AML-193 (cell line): ENCODE measurements at regions not wholly inside any gene's neighbourhood (a gene's known extent, or its start where the extent isn't known, plus 50 kb on each side); places are given as distances from the start of the nearest gene placed in this dataset.

ENCODE experiments used
- DNase-seq, 2 experiments: peaks; one replicate each; lab custom pipeline; 2025; lab: John Stamatoyannopoulos, UW

DNA sequence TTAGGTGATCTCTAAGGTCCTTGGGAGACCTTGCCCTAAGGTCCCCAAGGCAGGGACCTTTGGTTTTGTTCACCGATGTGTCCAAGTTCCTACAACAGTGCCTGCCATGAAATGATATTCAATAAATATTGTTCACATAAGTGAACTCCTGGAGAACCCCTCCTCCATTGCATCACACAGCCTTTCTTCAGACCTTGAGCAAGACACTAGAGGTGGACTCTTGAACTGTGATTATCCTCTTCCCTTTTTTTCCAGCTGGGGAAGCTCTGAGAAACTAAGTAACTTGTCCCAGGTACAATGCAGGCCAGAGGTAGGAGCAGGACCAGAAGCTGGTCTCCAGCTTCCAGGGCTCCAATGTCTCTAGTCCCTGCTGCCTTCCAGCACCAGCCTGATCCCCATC, 76.6 kb upstream of the LMO1 start:
- peak; percentile 48 to 63 for DNase-seq

DNA sequence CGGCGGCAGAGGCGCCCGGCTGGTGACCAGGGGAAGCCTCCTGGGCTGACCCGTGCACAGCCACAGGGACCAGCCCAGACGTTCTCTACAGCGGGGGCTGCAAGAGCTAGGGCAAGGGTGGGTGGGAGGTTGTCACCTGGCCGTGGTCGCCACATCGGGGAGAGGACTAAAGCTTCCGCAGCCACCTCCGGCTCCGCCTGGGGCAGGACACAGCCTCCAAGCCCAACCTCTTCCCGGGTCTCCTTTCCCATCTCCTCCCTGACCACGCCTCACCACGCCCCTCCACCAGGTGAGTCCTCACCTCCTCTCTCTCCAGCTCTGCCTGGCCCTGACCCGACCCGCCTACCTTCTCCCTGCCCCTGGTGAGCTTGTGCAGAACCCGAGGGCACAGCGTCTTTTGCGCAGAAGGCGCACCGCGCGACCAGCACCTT, 75.9 kb upstream of the LMO1 start:
- DNase-seq: no peak

DNA sequence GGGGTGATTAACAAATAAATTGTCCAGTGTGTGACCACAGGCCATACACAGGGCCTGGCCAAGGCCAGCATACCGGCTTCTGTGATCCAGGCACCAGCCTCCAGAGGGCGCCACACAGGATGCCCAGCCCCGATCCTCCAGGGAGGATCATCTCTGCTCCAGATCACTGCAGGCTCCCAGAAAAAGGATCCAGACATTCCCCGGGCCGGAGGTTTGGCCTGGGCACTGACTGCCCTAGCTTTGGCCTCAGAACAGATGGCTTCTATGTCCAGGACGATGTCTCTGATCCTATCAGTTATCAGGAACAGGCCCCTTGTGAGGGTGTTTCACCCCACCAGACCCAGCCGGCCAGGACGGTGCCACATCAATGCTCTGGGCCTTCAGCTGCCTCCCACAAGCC, 74.5 kb upstream of the LMO1 start:
- peak in 1 of 2 experiments; percentile 42 for DNase-seq

DNA sequence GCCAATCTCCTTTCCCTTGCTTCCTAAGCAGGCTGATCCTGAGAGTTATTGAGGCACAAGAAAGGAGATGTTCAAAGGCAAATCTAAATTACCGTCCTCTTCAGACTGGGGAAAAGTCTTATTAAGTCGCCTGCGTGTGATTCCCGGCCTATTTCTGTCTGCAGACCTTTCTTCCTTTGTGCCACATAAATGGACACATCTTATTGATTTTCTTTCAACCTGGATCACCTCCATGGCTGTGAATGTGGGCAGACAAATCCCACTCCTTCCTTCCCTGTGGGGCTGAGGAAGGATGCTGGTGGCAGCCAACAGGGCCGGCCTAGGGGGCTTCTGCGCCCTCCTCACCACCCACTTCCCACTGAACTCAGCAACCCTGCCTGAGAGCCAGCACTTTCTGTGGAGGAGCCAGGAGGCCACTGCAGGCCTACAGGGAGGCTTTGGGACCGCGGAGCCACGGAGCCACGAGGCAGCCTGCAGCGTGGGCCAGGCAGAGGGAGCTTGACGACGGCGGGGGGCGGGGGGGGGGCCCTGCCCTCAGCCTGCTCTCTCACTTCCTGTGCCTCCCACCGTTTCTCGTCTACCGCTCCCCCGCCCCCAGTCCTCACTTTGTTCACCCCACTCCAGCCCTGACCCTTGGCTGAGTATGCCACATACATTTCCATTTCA, 73.6 kb upstream of the LMO1 start:
- no peak for DNase-seq

DNA sequence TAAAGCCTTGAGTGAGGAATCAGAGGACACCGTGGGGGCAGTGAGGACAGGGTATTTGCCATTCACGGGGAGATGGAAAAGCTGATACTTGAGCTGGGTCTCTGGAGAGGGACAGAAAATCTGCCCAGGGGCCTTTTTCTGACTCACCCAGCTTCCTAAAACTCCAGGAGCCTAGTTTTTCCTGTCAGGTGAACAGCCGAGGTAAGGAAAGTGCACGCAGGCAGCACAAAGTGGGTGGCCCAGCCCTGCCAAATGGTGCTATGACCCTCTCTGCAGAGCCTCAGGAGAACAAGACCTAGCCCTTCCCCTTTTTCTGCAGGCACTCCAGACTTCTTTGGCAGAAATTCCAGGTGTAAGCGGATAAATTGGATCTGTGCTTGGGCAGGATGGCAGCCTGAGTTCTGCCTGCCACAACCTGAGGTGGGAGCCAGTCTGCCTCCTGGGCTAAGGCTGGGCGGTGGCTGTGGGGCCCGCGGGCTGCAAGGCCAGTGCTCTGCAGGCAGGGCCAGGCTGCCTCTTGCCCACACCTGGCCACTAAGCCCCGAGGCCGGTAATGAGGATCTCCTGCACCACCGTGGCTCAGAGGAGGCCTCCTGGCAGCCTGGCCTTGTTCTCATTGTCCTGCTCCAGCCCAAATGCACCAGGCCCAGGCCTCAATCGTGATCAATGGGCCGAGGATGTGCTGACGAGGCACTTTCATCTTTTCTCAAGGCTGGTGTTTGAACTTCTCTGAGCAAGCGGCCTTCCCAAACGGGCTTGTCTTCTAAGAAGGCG, 72.9 kb upstream of the LMO1 start:
- DNase-seq: no peak

DNA sequence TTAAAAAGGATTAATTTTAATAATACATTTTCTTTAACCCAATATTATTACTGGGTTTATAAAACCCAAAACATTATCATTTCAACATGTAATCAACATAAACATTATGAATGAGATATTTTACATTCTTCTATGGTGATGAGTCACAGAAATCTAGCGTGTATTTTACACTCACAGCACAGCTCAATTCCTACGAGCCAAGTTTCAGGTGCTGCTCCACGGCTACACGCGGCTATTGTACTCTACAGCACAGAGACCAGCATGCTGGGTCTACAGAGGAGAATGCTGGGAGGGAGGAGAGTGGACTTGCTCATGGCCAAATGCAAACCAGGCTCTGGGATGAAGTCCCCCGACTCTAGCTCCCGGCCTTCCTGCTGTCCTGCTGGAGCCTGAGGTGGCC, 72.0 kb upstream of the LMO1 start:
- no peak for DNase-seq

DNA sequence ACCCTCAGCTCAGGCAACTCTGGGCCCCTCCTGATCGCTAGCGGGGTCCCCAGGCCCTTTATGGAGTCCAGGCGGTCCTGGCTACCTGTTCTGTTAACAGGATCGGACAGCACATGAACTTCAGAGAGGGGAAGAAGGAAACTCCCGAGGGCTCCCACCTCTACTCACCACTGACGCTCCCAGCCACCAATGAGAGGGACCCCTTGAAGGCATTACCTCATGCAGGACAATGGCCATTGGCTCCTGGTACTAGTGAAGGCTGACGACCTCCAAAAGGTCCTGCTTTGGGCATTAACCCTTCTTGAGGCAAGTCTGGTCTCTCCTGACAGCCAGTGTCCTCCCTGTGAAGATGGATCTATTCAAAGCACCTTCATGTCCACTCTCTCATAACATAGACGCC, 71.5 kb upstream of the LMO1 start:
- DNase-seq: no peak

DNA sequence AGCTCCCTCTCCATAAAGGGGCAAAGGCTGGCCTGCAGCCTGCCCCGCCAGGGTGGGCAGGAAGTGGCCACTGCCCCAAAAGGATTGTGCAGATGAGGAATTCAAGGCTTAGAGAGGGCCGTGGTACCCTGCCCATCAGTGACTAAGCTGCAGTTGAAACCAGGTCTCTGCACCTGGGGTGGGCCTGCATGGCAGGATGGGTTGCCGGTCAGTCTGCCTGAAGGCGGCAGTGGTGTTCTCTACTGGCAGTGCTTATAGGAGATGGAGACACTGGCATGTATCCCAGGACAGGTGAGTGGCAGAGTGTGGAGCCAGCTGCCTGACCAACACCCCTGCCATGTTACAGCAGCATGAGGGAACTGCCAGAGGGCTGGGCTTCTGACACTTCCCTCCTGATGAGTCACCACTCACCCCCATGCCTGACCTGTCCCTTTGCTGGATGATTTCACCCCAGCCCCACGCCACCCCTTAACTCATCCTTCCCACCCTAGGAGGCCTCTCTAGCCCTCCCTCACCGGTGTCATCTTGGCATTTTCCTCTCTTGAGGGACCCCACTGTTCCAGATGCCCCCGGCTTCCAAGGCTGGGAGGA, 70.2 kb upstream of the LMO1 start:
- no peak for DNase-seq

DNA sequence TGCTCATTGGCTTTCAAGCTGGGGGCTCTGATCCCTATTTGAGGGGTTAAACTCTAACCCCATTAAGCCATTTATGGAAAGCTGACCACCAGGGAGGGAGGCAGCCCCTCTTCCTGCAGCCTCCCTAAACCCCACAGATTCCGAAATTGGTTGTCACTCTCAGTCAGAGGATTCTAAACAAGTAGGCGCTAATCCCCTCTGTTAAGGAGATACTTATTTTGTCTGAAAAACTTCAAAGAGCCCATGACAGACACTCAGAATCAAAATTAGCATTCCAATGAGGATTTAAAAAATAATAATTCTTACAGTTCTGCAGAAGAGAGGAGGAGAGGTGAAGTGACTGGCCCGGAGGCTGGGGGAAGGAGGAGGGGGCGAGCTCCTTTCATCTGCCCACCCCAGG, 69.7 kb upstream of the LMO1 start:
- no peak for DNase-seq

DNA sequence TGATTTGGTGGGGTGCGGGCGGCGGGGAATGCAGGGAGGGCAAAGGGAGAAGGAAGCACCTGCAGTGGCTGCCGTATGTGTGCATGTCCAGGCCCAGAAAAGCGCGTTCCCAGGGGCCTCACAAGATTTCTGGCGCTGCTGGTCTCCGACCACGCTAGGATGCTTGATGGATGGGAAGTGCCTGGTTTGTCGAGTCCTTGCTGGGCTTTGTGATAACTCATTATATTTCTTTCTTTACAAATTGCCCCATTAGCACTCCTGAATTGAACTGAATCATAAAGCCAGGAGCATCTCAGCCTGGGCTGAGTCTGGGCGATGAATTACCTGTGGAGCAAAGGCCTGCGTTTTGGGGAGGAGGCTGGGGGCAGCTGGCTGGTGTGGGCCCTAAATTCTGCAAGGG, 69.2 kb upstream of the LMO1 start:
- DNase-seq: no peak

DNA sequence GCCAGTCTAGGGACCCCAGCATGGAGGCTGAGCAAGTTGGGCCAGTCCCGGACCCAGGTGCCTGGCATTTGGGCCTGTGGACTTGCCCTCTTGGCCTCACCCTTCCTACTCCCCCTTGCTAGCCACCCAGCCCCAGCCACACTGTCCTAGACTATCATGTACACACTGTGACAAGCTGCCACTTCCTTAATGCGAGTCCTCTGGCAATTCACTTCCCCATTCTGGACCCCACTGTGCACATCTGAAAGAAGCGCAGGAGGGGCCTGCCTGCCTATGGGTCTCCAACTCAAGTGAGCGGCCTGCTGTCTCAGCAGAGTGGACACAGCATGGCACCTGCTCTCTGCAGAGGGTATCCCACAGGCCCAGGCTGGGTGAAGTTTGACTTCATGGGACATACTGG, 68.5 kb upstream of the LMO1 start:
- DNase-seq: peak; percentile 20 to 35

DNA sequence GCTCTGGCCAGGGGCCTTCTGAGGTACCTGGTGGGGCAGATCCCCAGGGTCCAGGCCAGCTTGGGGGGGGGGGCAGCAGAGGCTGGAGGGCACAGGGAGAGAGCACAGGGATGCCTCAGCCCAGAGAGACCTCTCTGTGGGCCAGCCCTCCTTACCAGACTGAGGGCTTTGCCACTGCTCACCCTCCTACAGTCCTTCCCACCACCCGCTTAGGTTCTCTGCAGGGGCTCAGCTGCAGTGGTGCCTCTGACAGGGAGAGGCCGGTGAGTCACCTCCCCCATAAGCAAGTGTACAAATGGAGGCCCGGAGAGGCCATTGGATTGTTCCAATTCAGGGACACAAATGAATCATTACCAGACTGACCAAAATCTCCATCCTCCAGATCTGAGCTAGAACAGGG, 68.1 kb upstream of the LMO1 start:
- no peak for DNase-seq

DNA sequence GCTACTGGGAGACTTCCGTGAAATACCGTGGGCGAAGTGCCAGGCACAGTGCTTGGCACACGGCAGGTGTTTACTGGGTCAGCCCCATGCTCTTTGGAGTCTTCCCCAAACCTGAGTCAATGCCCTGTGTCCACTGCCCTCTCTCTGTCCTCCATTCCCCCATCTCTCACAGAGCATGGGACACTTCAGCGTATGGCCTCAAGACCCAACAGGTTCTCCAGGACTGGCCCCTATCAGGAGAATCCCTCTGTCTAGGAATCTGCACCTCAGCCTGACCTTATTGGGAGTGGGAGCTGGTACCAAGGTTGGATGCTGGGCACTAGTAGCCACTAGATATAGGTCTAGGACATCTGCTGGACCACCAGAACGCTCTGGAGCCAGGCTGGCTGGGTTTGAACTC, 67.2 kb upstream of the LMO1 start:
- DNase-seq: no peak

DNA sequence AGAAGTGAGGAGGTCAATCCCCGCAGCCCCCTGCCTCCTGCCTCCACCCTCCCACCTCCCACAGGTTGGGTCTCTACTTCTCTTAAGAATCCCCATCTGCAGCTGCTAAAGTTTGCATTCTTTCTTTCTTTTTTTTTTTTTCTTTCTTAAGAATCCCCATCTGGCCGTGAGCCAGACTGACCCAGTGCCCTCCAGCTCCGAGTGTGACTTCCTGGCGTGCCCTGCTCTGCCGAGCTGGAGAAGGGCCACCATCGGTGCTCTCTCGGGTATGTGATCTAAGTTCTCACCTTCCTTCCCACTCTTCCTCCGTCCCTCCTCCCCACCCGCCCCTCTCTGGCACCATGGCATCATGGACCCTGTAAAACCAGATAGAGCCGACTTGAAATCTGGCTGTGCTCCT, 66.7 kb upstream of the LMO1 start:
- no peak for DNase-seq

DNA sequence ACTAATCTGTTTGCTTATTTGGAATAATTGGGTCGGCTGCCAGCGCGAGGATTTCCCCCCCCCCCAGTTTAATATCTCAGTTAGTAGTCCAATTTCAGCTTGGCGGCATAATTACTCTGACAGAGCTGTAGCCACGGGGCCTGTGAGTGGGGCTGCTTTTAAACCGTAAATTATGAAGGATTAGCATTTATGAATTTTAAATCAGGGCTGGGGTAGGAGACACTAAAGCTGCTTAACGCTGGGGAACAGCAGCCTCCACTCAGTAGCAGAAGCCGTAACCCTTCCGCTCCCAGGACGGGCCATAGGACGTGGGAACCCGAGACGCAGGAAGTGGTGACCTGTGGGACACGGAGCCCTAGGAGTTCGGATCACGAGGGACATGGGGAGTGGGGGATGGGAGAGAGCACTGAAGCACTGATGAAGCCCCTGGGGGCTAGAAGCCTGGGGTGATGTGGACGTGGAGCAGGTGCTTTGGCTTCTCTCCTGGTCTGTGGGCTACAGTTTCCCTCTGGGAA, 66.2 kb upstream of the LMO1 start:
- no peak for DNase-seq

DNA sequence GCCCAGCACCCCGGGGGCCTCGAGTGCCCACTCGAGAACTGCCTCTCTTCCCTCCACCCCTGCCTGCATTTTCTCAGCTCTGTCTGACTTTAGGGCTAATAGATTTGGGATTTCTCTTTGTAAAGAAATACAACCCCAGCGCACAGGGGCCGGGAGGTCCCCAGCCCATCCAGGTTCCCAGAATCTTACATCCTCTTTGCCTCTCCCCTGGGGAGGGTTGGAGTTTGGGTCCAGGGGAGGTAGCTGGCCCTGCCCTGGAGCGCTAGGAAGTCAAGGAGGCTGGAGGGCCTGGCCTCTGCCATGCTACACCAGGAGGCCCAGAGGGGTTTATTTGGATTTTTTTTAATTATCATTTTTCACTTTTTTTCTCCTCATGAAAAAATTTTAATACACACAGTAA, 65.7 kb upstream of the LMO1 start:
- no peak for DNase-seq

DNA sequence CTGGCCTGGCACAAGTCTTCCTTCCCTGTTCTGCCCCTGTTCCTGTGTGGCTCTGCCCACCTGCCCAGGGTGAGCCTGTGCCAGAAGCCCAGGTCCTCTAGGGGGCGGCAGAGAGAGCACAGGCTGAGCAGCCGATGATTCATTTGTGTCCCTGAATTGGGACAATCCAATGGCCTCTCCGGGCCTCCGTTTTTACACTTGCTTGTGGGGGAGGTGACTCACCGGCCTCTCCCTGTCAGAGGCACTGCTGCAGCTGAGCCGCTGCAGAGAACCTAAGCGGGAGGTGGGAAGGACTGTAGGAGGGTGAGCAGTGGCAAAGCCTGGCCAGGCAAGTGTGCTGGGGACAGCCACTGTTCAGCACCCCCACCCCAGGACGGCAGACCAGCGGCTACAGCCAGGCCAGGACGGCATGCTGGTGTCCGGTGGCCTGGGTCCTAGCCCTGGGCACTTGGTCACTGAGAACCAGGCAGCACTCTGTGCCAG, 65.2 kb upstream of the LMO1 start:
- DNase-seq: peak; percentile 61 to 79

DNA sequence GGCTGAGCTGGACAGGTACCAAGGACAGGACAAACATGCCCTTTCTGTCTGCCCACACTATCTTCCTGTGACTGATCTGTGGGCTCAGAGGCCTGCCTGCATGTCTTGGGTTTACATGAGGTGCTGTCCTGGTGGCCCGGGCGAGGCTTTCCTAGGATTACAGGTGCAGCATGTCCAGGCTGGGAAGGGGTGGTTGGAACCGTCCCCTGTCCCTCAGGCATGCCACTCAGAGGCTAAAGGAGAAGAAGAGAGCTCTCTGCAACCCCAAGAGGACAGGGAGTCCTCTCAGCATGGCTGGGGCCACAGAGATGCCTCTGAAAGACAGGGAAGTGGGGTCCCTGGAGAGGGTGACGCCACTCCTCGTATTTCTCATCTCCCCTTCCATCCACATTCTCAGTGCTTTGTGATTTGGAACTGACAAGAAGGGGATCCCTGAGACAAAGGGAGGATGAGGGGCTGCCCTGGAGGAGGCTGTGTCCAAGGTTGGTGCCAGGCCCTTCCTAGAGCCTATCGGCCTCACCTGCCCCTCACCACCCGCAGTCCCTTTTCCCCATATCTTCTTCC, 64.6 kb upstream of the LMO1 start:
- DNase-seq: no peak

DNA sequence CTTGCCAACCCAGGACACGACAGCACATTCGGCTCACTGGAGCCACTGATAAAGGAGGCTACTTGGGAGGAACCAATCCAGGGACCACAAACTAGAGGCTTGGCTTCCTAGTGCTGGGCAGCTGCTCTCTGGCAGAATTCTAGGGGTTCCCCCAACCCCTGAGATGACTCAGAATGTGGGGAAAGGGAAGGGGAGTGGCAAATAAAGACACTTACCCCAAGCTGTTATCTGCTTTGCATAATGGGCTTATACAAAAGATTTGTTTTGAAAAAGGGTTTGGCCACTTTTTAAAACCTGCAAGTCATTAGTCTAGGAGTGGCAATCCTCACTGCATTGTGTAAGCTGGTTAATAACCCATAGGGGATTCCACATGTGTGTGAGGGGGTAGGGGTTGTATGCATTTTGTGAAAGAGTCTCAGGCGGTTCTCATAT, 64.1 kb upstream of the LMO1 start:
- DNase-seq: no peak

DNA sequence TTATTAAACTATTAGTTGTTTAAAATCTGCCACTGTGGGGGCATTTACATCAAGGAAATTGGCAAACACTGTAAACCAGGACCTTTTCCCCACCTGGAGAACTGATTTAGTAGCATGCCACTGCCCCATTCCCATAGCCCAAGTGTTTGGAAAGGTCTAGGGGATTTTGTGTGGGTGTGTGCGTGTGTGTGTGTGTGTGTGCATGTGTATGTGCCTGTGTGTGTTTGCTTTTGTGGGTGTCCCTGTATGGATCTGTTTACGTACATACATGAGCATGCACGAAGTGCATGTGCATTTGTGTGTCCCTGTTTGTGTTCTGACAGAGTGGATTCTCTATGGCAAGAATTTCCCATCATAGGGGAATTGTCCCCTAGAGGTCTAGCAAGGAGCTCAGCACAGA, 62.7 kb upstream of the LMO1 start:
- no peak for DNase-seq

DNA sequence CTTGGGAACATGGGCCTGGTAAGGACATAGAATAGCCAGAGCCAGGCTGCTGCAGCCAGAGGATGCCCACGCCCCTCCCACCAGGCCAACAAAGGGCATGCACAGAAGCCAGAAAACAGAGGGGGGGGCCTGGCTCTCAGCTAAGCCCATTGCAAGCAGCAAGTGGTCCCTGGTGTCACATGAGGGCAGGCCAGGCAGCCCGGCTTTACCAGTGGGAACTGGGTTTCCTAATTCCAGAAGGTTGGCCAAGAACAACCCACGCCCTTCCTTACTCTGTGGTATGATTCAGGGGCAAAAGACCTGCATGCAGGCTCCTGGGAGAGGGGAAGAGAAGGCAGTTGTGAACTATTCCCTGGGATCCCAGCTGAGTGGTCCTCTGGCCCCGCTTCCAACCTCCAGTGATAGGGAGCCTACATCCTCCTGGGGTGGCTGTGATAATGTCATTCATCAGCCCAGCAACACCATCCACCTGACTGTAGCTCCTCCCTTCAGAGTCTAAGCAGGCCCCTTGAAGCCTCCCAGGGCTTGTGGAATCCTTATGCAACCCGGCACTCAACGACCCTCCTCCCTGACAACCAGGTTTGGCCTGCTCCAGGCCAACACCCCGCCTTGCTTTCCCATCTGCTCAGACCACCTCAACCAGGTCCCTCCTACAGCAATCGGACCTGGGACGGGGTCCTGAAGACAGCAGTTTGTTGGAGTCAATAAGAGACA, 62.1 kb upstream of the LMO1 start:
- no peak for DNase-seq
